Activated CD8-positive, alpha-beta memory T cell treated with anti-CD3 and anti-CD28 coated beads, Interleukin-2, amount 10 ng/mL, durations not matched to agents 7 days and 5 days (primary cell): ENCODE measurements at regions not wholly inside any gene's neighbourhood (a gene's known extent, or its start where the extent isn't known, plus 50 kb on each side); places are given as distances from the start of the nearest gene placed in this dataset.
A peak's percentile ranks its signal among the peaks of the same experiment; 100 is the strongest.
"Not testable (repeated sequence)": the region's sequence is repeated elsewhere in the genome, so short reads cannot be mapped to it uniquely, and the experiment has no call there.

Experiments used
- ATAC-seq: fragments of 150-1000 bp; cut with Tn5 transposase; one replicate; pipeline ENCODE4 v1.10.0; 2021; ENCODE audit warnings: moderate library complexity
- CTCF ChIA-PET: fragments of 350-600 bp; sonication (Branson Sonifier 250); formaldehyde crosslinking; loops from one replicate; lab custom pipeline; 2021; ENCODE audit warnings: antibody characterized with exemption; lab: Charles Lee
- DNase-seq: peaks from one replicate; pipeline ENCODE4 v3.0.0-alpha.2; 2020
- H3K27ac Mint-ChIP-seq: one replicate; pipeline ENCODE4 v1.8.0; 2021; ENCODE audit warnings: mild to moderate bottlenecking, mixed read lengths
- H3K27me3 Mint-ChIP-seq: one replicate; pipeline ENCODE4 v1.8.0; 2021; ENCODE audit warnings: mixed read lengths
- H3K36me3 Mint-ChIP-seq: one replicate; pipeline ENCODE4 v1.8.0; 2021; ENCODE audit warnings: mild to moderate bottlenecking, mixed read lengths
- H3K4me1 Mint-ChIP-seq: one replicate; pipeline ENCODE4 v1.8.0; 2021; ENCODE audit warnings: mixed read lengths
- H3K4me3 Mint-ChIP-seq: one replicate; pipeline ENCODE4 v1.8.0; 2021; ENCODE audit warnings: mild to moderate bottlenecking, moderate library complexity, mixed read lengths
- H3K9me3 Mint-ChIP-seq: one replicate; pipeline ENCODE4 v1.8.0; 2022; ENCODE audit warnings: low read depth, mixed read lengths

DNA sequence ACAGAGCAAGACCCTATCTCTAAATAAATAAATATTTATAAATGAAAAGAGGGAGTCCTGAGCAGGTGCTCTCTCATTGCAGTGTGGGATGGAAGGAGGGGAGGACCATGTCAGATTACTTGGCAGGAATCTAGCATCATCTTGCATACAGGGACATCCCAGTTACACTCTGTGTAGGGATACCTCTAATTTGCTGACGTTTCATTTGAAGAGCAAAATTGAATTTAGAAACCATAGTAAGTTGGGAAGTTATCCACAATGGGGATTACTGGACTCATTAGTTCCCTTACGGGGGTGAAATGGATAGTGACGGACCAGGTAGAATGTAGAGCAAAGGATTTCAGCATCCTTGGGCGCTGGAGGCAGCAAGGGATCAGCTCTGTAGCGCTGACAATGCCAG lies 52.1 kb downstream of the ARHGEF18 start:
- DNase-seq: no peak
- no peaks in the 10 kb centered on the region for H3K27me3 Mint-ChIP-seq

DNA sequence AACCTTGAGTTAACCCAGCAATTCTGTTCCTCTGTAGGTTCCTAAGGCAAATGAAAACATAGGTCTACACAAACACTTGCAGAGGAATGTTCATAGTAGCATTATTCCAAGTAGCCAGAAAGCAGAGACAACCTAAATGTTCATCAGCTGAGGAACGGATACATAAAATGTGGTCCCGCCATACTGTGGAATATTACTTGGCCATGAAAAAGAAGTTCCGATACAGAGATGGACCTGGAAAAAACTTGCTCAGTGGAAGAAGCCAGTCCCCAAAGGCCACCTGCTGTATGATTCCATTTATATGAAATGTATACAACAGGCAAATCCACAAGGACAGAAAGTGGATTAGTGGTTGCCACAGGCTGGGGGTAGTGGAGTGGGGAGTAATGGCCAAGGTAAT lies 53.0 kb downstream of the ARHGEF18 start:
- Mint-ChIP-seq H3K9me3 (no peaks in the 10 kb centered on the region), H3K4me3 (no peak overlapping the region), H3K27me3 (no peaks in the 10 kb centered on the region), H3K36me3 (peaks cover 34% of the 10 kb centered on the region), H3K27ac (no peak overlapping the region), H3K4me1 (peaks cover 21% of the 10 kb centered on the region)
- CTCF ChIA-PET: no interaction called here
- no peak for ATAC-seq
- DNase-seq: no peak

More for the DNA sequence above, 52.1 kb downstream of the ARHGEF18 start:
- Mint-ChIP-seq H3K27ac (no peak overlapping the region), H3K9me3 (no peaks in the 10 kb centered on the region), H3K36me3 (peaks cover 37% of the 10 kb centered on the region), H3K4me3 (no peak overlapping the region), H3K4me1 (peaks cover 28% of the 10 kb centered on the region)
- CTCF ChIA-PET: no interaction called here
- ATAC-seq: no peak

DNA sequence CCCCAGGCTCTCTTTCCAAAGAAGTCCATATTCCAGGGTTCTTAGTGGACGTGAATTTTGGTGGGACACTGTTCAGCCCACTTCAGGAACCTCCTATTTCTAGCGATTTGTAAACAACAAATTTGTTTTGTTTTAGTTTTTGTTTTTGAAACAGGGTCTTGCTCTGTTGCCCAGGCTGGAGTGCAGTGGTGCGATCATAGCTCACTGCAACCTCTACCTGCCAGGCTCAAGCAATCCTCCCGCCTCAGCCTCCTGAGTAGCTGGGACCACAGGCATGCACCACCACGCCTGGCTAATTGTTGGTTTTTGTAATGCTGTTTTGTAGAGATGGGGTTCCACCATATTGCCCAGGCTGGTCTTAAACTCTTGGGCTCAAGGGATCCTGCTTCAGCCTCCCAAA lies 56.7 kb downstream of the ARHGEF18 start:
- H3K27ac Mint-ChIP-seq, H3K4me1 Mint-ChIP-seq, H3K4me3 Mint-ChIP-seq, H3K9me3 Mint-ChIP-seq, ATAC-seq, H3K27me3 Mint-ChIP-seq, DNase-seq: not testable (repeated sequence)
- CTCF ChIA-PET: interaction anchor here (1.6 kb wide), 1 partner anchor 40 kb away, joined by 4 read pairs; no protein-coding TSS in a partner anchor
- H3K36me3 Mint-ChIP-seq: peaks cover 23% of the 10 kb centered on the region

DNA sequence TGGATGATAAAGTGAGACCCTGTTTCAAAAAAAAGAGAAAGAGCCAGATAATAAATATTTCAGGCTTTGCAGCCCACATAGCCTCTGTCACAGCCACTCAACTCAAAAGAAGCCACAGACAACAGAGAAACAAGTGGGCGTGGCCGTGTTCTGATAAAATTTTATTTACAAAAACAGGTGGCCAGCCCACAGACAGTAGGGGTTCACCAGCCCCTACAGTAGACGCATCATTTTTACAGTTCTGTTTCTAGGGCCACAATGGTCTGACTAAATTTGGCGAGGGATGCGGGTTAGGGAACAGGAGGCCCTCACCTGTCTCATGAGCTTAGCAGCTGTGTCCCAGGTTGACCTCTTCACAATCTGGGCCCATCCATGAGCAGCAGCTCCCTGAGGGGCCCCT lies 59.5 kb downstream of the ARHGEF18 start:
- Mint-ChIP-seq H3K4me3 (no peak overlapping the region), H3K4me1 (peaks cover 16% of the 10 kb centered on the region), H3K36me3 (peaks cover 21% of the 10 kb centered on the region), H3K27ac (no peak overlapping the region), H3K27me3 (no peaks in the 10 kb centered on the region), H3K9me3 (no peaks in the 10 kb centered on the region)
- ATAC-seq (no peak), DNase-seq (no peak)
- CTCF ChIA-PET: interaction anchor here (0.8 to 1.6 kb wide), 3 partner anchors 12 to 56 kb away, joined by 3 to 4 read pairs (median 3); no protein-coding TSS in a partner anchor

DNA sequence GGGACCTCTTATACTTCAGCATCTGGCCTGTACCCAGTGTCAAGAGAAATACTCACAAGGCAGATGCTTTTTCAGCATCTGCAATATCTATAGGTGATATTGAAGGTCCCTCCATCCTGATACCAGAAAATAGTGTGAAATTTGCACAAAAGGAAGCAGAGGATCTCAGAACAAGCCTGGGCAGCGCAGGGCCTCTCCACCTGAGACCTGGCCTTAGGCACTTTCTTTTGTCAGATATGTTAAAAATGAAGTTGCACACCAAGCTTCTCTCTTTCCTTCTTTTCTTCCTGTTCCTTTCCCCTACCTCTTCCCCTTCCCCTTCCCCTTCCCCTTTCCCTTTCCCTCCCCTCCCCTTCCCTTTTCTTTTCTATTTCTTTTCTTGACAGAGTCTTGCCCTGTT lies 62.2 kb downstream of the ARHGEF18 start:
- Mint-ChIP-seq H3K9me3 (no peaks in the 10 kb centered on the region), H3K4me1 (peaks cover 17% of the 10 kb centered on the region), H3K27ac (no peak overlapping the region), H3K4me3 (no peak overlapping the region), H3K27me3 (no peaks in the 10 kb centered on the region), H3K36me3 (peaks cover 22% of the 10 kb centered on the region)
- CTCF ChIA-PET: no interaction called here
- no peak for ATAC-seq
- no peak for DNase-seq

DNA sequence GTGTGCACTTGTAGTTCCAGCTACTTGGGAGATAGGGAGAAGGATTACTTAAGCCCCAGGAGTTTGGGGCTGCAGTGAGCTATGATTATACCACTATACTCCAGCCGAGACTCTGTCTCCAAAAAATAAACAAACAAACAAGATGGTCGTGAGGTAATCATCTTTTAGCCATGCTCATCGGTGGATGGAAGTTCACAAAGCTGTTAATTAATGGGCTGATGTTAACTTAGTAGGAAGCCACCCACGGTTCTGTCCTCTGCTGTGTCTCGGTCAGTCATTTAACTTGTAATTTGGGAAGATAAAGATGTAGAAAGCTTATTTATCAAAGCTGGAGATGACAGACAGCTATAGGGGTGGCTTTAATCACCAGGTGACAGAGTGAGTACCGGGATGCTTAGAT lies 64.9 kb downstream of the ARHGEF18 start:
- H3K4me1 Mint-ChIP-seq: peaks cover 13% of the 10 kb centered on the region
- no peak overlapping the region for H3K4me3 Mint-ChIP-seq
- H3K36me3 Mint-ChIP-seq: peaks cover 20% of the 10 kb centered on the region
- DNase-seq (no peak), ATAC-seq (no peak)
- CTCF ChIA-PET: no interaction called here
- no peak overlapping the region for H3K27ac Mint-ChIP-seq
- H3K27me3 Mint-ChIP-seq: no peaks in the 10 kb centered on the region
- H3K9me3 Mint-ChIP-seq: no peaks in the 10 kb centered on the region

DNA sequence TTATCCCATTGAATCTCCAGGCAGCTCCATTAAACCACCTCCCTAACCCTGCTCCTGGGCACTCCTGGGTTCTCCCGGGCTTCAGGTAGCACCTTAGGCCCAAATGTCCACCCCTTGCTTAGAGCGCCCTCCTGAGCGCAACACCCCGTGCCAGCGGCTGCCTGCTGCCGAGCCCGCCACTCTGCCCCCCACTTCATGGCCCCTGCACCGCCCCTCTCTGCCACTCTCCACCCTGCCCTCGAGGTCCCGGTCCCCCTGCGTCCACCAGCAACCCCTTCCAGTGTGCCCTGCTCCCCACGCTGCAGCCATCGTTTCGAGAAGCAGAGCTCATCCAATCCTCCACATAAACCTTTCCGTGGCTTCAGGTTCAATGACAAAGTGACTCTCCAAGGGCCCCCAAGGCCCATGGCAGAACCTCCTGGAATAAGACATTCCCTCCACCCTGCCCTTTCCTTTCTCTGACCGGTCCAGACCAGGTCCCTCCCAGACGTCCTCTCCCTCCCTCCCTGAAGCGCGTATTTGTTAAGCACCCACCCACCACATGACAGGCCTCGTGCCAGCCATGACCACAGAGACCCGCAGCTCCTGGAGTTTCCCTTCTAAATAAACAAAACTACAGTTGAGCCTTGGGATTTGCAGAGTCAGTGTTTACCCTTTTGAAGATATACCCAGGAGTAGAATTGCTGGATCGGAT lies 66.6 kb downstream of the ARHGEF18 start:
- Mint-ChIP-seq H3K4me1 (peaks cover 13% of the 10 kb centered on the region), H3K4me3 (no peak overlapping the region), H3K27me3 (no peaks in the 10 kb centered on the region), H3K27ac (no peak overlapping the region), H3K36me3 (peaks cover 20% of the 10 kb centered on the region), H3K9me3 (no peaks in the 10 kb centered on the region)
- DNase-seq: no peak
- CTCF ChIA-PET: no interaction called here
- no peak for ATAC-seq

DNA sequence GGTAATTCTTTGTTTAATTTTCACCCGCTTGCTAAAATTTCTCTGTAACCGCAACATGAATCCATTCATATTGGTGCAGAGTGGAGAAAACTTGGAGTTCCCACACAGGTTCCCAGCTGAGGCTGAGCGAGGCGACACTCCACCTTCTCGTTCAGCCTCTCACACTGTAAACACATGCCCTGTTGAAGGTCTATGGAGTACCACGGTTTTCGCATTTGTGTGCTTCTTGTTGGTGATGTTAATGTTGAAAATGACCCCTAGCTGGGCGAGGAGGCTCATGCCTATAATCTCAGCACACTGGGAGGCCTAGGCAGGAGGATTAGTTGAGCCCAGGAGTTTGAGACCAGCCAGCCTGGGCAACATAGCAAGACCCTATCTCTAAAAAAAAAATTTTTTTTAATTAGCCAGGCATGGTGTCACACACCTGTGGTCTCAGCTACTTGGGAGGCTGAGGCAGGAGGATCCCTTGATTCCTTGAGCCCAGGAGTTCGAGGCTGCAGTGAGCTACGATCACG lies 67.2 kb downstream of the ARHGEF18 start:
- Mint-ChIP-seq H3K36me3 (peaks cover 20% of the 10 kb centered on the region), H3K4me1 (peaks cover 13% of the 10 kb centered on the region)
- CTCF ChIA-PET: no interaction called here

DNA sequence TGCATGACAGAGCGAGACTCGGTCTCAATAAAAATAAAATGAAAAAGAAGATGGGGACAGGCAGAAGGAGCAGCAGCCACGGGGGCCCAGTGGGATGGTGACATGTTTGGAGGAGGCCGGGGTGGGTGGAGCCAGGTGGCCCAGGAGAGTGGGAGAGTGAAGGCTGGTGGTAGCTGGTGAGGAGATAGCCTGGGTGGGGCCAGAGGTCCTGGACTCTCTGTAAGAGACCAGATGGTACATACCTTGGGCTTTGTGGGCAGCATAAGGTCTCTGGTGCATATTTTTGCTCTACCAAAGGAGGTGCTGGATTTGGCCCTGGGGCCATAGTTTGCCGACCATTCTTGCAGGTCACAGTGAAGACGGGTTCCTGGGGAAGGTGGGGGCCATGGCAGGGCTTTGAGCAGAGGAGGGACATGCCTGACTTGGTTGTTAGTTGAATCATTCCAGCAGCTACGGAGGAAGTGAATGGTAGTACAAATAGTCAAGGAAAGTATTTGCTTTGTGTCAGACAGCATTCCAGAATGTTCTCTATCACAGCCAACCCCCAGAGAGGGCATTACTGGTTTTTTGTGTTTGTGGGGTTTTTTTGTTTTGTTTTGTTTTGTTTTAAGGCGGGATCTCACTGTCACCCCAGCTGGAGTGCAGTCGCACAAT lies 69.1 kb downstream of the ARHGEF18 start:
- CTCF ChIA-PET: no interaction called here
- H3K36me3 Mint-ChIP-seq: peaks cover 20% of the 10 kb centered on the region
- no peak for DNase-seq
- peak overlapping the region; percentile 40 for H3K27ac Mint-ChIP-seq
- H3K27me3 Mint-ChIP-seq: no peaks in the 10 kb centered on the region
- H3K4me3 Mint-ChIP-seq: no peak overlapping the region
- no peaks in the 10 kb centered on the region for H3K9me3 Mint-ChIP-seq
- peaks cover 7% of the 10 kb centered on the region for H3K4me1 Mint-ChIP-seq
- ATAC-seq: no peak

More for the DNA sequence above, 67.2 kb downstream of the ARHGEF18 start:
- DNase-seq: no peak
- no peak overlapping the region for H3K27ac Mint-ChIP-seq
- H3K4me3 Mint-ChIP-seq: no peak overlapping the region
- ATAC-seq: no peak
- H3K9me3 Mint-ChIP-seq: no peaks in the 10 kb centered on the region
- no peaks in the 10 kb centered on the region for H3K27me3 Mint-ChIP-seq

DNA sequence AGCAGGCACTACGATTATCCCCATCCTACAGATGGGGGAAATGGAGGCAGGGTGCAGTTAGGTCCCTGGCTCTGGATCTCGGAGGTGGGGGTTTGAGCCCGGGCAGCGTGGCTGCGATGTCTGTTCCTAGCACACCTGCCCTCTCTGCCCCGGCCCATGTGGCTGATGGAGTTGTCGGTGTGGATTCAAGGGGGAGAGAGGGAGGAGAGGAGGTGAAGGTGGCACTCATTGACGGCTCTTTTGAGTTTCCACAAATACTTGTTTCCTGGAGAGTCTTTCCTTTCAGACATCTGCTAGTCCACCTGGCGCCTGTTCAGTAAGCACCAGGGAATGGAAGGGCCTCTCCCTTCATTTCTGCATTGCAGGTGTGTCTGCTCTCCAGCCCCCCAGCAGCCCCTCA lies 69.9 kb downstream of the ARHGEF18 start:
- DNase-seq (no peak), ATAC-seq (no peak)
- peaks cover 6% of the 10 kb centered on the region for H3K4me1 Mint-ChIP-seq
- H3K4me3 Mint-ChIP-seq: no peak overlapping the region
- no peaks in the 10 kb centered on the region for H3K9me3 Mint-ChIP-seq
- H3K27ac Mint-ChIP-seq: no peak overlapping the region
- CTCF ChIA-PET: no interaction called here
- H3K36me3 Mint-ChIP-seq: peaks cover 22% of the 10 kb centered on the region
- H3K27me3 Mint-ChIP-seq: no peaks in the 10 kb centered on the region

DNA sequence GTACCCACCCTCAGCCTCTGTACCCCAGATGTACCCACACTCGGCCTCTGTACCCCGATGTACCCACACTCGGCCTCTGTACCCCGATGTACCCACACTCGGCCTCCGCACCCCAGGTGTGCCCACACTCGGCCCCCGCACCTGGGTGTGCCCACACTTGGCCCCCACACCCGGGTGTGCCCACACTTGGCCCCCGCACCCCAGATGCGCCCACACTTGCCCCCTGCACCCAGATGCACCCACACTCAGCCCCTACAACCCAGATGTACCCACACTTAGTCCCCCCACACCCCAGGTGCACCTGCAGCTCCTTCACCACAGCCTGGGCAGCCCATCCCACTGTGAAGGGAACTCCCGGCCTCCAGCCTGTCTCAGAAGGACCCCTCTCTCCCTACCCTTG lies 69.7 kb downstream of the PEX11G start:
- ATAC-seq: no peak

DNA sequence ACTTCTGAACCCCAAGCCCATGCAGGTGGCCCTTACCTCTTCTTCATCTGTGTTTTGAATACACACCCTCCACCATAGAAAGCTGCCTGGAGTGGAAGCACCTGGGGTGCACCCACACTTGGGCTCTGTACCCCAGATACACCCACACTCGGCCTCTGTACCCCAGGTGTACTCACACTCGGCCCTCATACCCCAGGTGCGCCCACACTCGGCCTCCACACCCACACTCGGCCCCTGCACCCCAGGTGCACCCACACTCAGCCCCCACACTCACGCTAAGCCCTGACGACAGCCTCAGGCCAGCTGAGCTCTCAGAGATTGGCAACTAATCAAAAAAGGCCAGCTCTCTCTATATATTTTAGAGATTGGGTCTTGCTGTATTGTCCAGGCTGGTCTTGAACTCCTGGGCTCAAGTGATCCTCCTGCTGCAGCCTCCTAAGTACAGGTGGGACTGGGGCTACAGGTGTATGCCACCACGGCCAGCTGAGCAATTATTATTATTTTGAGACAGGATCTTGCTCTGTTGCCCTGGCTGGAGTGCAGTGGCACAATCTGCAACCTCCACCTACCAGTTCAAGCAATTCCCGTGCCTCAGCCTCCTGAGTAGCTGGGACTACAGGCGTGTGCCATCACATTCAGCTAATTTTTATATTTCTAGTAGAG lies 68.9 kb downstream of the PEX11G start:
- Mint-ChIP-seq H3K27me3 (no peaks in the 10 kb centered on the region), H3K9me3 (no peaks in the 10 kb centered on the region), H3K4me1 (peaks cover 3% of the 10 kb centered on the region), H3K36me3 (peaks cover 23% of the 10 kb centered on the region), H3K27ac (no peak overlapping the region), H3K4me3 (no peak overlapping the region)
- DNase-seq (no peak), ATAC-seq (no peak)
- CTCF ChIA-PET: no interaction called here

More for the DNA sequence above, 69.7 kb downstream of the PEX11G start:
- Mint-ChIP-seq H3K27me3 (no peaks in the 10 kb centered on the region), H3K27ac (no peak overlapping the region), H3K9me3 (no peaks in the 10 kb centered on the region), H3K4me3 (no peak overlapping the region), H3K4me1 (peaks cover 3% of the 10 kb centered on the region), H3K36me3 (peaks cover 22% of the 10 kb centered on the region)
- CTCF ChIA-PET: no interaction called here
- DNase-seq: no peak

DNA sequence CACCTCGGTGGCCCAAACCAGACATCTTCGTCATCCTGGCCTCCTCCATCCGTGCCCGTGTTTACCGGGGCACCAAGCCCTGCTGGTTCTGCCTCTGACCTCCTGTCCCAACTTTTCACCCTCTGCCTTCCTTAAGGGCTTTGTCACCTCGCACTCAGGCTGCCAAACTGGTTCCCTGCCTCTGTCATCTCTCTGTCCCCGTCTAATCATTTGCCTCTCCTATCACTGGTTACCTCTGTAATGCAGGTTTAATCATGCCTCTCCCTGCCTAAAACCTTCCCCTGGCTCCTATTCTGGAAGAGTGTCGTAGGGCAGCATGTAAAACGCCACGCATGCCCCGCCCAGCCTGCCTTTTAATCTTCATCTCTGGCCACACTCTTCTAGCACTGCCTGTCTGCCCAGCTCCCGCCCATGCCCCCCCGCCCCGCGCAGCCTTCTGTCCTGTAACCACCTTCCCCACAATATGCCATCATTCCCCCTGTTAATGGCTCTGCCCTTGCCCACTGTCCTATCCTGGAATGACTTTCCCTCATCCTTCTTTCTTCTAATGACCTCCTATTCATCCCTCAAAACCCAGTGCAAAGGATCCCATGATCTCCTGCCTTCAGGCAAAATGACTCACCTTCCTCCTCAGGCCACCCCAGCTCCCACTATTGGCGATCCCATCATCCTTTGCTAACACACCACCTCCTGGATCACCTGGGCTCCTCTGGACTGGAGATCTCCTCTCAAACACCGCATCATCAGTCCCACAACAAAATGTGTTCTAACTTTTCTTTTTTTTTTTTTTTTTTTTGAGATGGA lies 66.7 kb downstream of the PEX11G start:
- Mint-ChIP-seq H3K4me1 (peaks cover 14% of the 10 kb centered on the region), H3K9me3 (no peaks in the 10 kb centered on the region), H3K27me3 (no peaks in the 10 kb centered on the region), H3K36me3 (peaks cover 17% of the 10 kb centered on the region), H3K27ac (no peak overlapping the region), H3K4me3 (no peak overlapping the region)
- no peak for ATAC-seq
- CTCF ChIA-PET: interaction anchor here (1.0 to 1.5 kb wide), 2 partner anchors 81 to 320 kb away, joined by 3 read pairs; no protein-coding TSS in a partner anchor
- no peak for DNase-seq
